NCI-H2171 treated with DMSO at 0.1 percent for 48 hours (cell line): ENCODE measurements at regions not wholly inside any gene's neighbourhood (a gene's known extent, or its start where the extent isn't known, plus 50 kb on each side); places are given as distances from the start of the nearest gene placed in this dataset.
"Not testable (repeated sequence)": the region's sequence is repeated elsewhere in the genome, so short reads cannot be mapped to it uniquely, and the experiment has no call there.

Experiments
- DNase-seq: peaks from one replicate; lab custom pipeline; 2025; lab: John Stamatoyannopoulos, UW

- no peak for DNase-seq
Measured at GRCh38 chr2:190584980-190585661, 50.6 kb upstream of the NEMP2 start.

GRCh38 chr2:190587106-190587505, 52.6 kb upstream of the NEMP2 start:
- DNase-seq = peak; percentile 71

DNA sequence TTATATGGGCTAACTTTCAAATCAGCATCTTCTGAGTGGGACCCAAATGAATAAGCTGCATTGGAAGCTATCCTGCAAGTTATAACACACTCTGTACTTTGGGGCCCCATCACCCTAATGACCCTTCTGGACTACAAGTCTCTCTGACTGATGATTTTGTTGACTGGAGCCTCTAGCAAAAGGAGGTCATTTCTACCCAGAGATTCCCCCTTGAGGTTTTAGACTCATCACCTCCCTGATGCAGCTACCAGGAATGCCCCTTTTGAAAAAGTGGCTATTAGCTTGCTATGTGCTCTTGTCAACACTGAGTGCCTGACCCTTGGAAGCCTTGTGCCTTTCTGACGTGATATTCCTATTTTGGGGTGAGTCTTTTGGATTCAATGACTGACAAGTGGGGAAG, 54.5 kb upstream of the NEMP2 start:
- DNase-seq = no peak

DNA sequence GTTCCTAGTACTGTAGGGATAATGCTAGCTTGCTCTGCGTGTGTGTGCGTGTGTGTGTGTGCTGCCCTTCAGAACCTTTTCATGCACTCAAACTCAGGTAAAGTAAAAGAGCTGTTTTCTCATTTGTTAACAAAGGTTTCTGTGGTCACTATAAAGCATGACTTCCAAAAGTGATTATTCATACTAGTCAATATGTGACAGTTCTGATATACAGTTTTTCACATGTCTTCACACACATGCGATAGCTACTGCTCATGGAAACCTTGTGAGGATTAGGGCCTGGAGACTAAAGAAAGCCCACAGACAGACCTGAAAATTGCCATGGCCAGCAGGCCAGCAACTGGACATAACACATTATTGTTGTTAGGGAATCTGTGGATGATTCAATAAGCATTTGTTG, 56.9 kb upstream of the NEMP2 start:
- no peak for DNase-seq

- DNase-seq = no peak
Measured at GRCh38 chr2:190592831-190593230, 56.1 kb upstream of the NAB1 start.

DNA sequence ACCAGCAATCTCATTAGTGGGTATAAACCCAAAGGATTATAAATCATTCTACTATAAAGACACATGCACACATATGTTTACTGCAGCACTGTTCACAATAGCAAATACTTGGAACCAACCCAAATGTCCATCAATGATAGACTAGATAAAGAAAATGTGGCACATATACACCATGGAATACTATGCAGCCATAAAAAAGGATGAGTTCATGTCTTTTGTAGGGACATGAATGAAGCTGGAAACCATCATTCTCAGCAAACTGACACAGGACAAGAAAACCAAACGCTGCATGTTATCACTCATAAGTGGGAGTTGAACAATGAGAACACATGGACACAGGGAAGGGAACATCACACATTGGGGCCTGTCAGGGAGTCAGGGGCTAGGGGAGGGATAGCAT, 53.0 kb upstream of the NAB1 start:
- not testable (repeated sequence) for DNase-seq

GRCh38 chr2:190596993-190597392, 51.9 kb upstream of the NAB1 start:
- peak; percentile 88 for DNase-seq

DNA sequence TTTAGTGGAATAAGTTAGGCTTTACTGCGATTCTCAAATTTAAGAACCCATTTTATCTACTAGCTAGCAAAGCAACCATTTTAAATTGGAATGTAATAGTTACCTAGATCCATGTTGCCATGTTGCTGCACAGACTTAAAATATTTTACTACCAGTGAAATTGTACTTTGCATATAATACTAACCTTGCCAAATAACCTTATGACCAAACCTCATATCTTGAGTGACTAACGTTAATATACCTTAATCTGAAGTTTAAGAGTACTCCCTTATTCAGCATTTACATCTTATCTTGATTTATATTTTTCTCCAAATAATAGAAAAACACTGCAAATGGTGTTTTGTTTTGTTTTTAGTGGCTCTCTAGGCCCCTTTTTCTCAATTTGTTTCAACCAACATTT, 50.3 kb upstream of the NAB1 start:
- no peak for DNase-seq

GRCh38 chr2:190599073-190599472, 49.8 kb upstream of the NAB1 start:
- no peak for DNase-seq
